Vagina (tissue), 2 donors: ENCODE measurements at regions not wholly inside any gene's neighbourhood (a gene's known extent, or its start where the extent isn't known, plus 50 kb on each side); places are given as distances from the start of the nearest gene placed in this dataset.

Experiments
- DNase-seq, 2 donors: peaks; one replicate each; pipeline ENCODE4 v3.0.0-alpha.2; 2017; ENCODE audit errors: extremely low spot score in 2 of 2
- H3K27ac ChIP-seq: fragments of 200-600 bp; sonication (generic); one replicate; pipeline ENCODE4 v1.5.1; 2019
- H3K27me3 ChIP-seq: fragments of 200-600 bp; sonication (generic); one replicate; pipeline ENCODE4 v1.5.1; 2019
- H3K36me3 ChIP-seq, 2 donors: fragments of 200-600 bp; sonication (generic); one replicate each; pipeline ENCODE4 v1.5.1; 2017 to 2019
- H3K4me1 ChIP-seq: fragments of 200-600 bp; sonication (generic); one replicate; pipeline ENCODE4 v1.5.1; 2019
- H3K4me3 ChIP-seq, 2 donors: fragments of 200-600 bp; sonication (generic); 1 replicate in 1 of 2; 2 replicates in 1 of 2; pipeline ENCODE4 v1.5.1; 2016 to 2019
- H3K9me3 ChIP-seq: fragments of 200-600 bp; sonication (generic); one replicate; pipeline ENCODE4 v1.5.1; 2019
- POLR2A ChIP-seq, 2 donors: fragments of 450-650 bp; IDR thresholded peaks; one replicate each; pipeline ENCODE4 v1.6.1; 2017; ENCODE audit warnings: antibody characterized with exemption in 2 of 2, mild to moderate bottlenecking in 2 of 2, moderate library complexity in 2 of 2
- POLR2AphosphoS5 ChIP-seq, 2 donors: sonication (generic); formaldehyde crosslinking; IDR thresholded peaks; one replicate each; pipeline ENCODE4 v1.9.0; 2017; ENCODE audit warnings: antibody characterized with exemption in 2 of 2, mild to moderate bottlenecking in 2 of 2, low read depth in 1 of 2; ENCODE audit not compliant: insufficient read depth in 1 of 2
- intact Hi-C: fragments of 100-400 bp; cut with DNase I; formaldehyde crosslinking; loops from one replicate; pipeline ENCODE4 v1.15.1; 2023
- TF ChIP-seq, protein P1 (sequence below), 3 experiments: fragments of 450-650 bp in 2 of 3; fragments of 200-600 bp in 1 of 3; sonication (generic) in 1 of 3; IDR thresholded peaks; one replicate each; pipeline ENCODE4 v1.5.1; 2017 to 2019; ENCODE audit warnings: antibody characterized with exemption in 3 of 3, mild to moderate bottlenecking in 2 of 3, moderate library complexity in 2 of 3

- H3K27ac ChIP-seq = no peak overlapping the region
- TF ChIP-seq POLR2AphosphoS5 (IDR thresholded peaks at IDR 0.05; ENCODE audit: insufficient read depth in 1 of 2, low read depth in 1 of 2) (no peak), POLR2A (IDR thresholded peaks at IDR 0.05) (no peak)
- TF ChIP-seq, protein P1, sequence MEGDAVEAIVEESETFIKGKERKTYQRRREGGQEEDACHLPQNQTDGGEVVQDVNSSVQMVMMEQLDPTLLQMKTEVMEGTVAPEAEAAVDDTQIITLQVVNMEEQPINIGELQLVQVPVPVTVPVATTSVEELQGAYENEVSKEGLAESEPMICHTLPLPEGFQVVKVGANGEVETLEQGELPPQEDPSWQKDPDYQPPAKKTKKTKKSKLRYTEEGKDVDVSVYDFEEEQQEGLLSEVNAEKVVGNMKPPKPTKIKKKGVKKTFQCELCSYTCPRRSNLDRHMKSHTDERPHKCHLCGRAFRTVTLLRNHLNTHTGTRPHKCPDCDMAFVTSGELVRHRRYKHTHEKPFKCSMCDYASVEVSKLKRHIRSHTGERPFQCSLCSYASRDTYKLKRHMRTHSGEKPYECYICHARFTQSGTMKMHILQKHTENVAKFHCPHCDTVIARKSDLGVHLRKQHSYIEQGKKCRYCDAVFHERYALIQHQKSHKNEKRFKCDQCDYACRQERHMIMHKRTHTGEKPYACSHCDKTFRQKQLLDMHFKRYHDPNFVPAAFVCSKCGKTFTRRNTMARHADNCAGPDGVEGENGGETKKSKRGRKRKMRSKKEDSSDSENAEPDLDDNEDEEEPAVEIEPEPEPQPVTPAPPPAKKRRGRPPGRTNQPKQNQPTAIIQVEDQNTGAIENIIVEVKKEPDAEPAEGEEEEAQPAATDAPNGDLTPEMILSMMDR (IDR thresholded peaks at IDR 0.05) = no peak
These were observed 149.3 kb downstream of the TGFB2 start for GRCh38 chr1:218494449-218494852.

DNA sequence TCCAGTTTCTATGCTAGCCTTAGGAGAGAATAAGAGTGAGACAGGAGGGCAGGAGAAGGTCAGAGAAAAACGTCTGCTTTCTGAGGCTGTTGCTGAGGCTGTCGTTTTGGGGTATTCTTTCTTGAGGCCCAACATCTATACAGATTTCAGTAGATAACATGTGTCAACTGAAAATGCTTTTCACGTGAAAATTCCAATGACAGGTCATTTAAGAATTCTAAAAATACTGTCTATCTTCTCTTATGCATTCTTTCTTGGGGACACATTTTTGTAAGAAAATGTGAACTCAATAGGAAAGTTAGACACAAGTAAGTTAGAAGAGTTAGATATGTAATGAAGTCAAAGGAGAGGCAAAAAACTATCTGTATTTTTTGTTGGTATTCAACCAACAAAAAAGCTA is 150.8 kb downstream of the TGFB2 start:
- H3K4me1 ChIP-seq = peaks cover 22% of the 10 kb centered on the region

More at GRCh38 chr1:218494449-218494852, 149.3 kb downstream of the TGFB2 start:
- Histone ChIP-seq H3K4me1 (peaks cover 14% of the 10 kb centered on the region), H3K36me3 (no peaks in the 10 kb centered on the region), H3K4me3 (no peak overlapping the region), H3K27me3 (no peaks in the 10 kb centered on the region), H3K9me3 (no peaks in the 10 kb centered on the region)
- no peak for DNase-seq
- intact Hi-C loops = no loop called here

DNA sequence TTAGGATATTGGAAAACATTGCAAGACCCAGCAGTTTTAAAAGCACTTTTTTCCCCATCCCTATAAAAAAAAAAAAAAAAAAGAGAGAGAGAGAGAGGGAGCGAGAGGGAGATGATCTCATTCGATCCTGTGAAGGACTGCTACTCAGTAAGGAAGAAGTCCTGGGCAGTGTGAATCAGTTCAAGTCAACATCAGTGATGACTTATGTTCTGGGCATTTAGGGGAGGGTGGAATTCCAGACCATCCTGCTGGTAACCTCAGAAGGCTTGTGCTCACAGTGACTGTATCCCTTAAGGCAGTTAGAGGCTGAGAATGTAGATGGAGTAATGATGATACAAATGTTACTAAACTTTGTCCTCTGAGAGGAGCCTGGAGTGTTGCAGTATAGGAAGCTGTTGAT is 151.4 kb downstream of the TGFB2 start:
- H3K9me3 ChIP-seq = no peaks in the 10 kb centered on the region
- no peak overlapping the region for H3K27ac ChIP-seq
- H3K27me3 ChIP-seq = no peaks in the 10 kb centered on the region
- H3K36me3 ChIP-seq = no peaks in the 10 kb centered on the region
- H3K4me1 ChIP-seq = peaks cover 22% of the 10 kb centered on the region
- TF ChIP-seq POLR2A (IDR thresholded peaks at IDR 0.05) (no peak), POLR2AphosphoS5 (IDR thresholded peaks at IDR 0.05; ENCODE audit: insufficient read depth in 1 of 2, low read depth in 1 of 2) (peak in 1 of 2 donors; percentile 51)
- intact Hi-C loops = no loop called here
- no peak overlapping the region for H3K4me3 ChIP-seq
- DNase-seq = no peak

More for the DNA sequence above, 150.8 kb downstream of the TGFB2 start:
- TF ChIP-seq POLR2A (IDR thresholded peaks at IDR 0.05) (no peak), POLR2AphosphoS5 (IDR thresholded peaks at IDR 0.05; ENCODE audit: insufficient read depth in 1 of 2, low read depth in 1 of 2) (no peak)
- TF ChIP-seq, protein P1 (IDR thresholded peaks at IDR 0.05) = no peak
- H3K9me3 ChIP-seq = no peaks in the 10 kb centered on the region
- DNase-seq = no peak
- no peak overlapping the region for H3K4me3 ChIP-seq
- intact Hi-C loops = no loop called here
- no peaks in the 10 kb centered on the region for H3K27me3 ChIP-seq
- H3K27ac ChIP-seq = no peak overlapping the region
- H3K36me3 ChIP-seq = no peaks in the 10 kb centered on the region

GRCh38 chr1:218498056-218498938 is 153.2 kb downstream of the TGFB2 start:
- H3K4me1 ChIP-seq = peaks cover 22% of the 10 kb centered on the region
- H3K36me3 ChIP-seq = no peaks in the 10 kb centered on the region
- peak overlapping the region; percentile 16 to 27 for H3K4me3 ChIP-seq
- no peak for DNase-seq
- intact Hi-C loops = no loop called here
- no peaks in the 10 kb centered on the region for H3K27me3 ChIP-seq
- peak overlapping the region; percentile 65 for H3K27ac ChIP-seq
- no peak for TF ChIP-seq POLR2AphosphoS5 (IDR thresholded peaks at IDR 0.05; ENCODE audit: insufficient read depth in 1 of 2, low read depth in 1 of 2)
- TF ChIP-seq, protein P1 (IDR thresholded peaks at IDR 0.05) = no peak
- no peak for TF ChIP-seq POLR2A (IDR thresholded peaks at IDR 0.05)
- H3K9me3 ChIP-seq = no peaks in the 10 kb centered on the region

DNA sequence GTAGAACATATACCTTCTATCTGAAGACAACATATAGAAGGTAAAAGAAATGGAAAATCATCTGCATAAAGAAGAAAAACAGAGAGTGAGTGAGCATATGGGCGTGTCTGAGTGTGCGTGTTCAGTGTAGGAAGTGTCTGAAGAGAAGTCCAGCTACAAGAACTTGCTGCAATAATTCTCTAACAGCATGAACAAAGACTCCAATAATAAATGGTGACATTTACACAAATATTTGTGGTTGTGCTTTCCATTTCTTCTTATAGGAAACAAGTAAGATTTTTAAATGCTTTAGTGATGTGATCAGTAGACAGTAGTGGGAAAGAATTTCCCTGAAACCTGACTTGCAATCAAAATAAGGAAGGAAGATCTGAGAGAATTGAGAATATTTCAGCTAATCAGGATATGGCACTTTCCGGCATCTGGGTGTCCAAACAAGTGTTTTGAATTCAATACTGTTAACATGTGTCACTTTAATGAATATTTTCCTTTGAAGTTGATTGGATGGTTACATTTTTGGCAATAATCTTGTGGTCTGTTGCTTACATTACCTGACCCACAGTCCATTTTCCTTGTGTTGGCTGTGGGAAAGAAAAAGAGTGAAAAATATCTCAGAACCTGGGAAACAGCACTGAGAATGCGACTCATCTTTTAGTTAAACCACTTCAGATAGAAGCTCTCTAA is 154.0 kb downstream of the TGFB2 start:
- Histone ChIP-seq H3K4me3 (peak overlapping the region; percentile 16 to 27), H3K4me1 (peaks cover 22% of the 10 kb centered on the region), H3K36me3 (no peaks in the 10 kb centered on the region), H3K27ac (peak overlapping the region; percentile 65), H3K9me3 (no peaks in the 10 kb centered on the region), H3K27me3 (no peaks in the 10 kb centered on the region)
- DNase-seq = no peak
- no peak for TF ChIP-seq POLR2AphosphoS5 (IDR thresholded peaks at IDR 0.05; ENCODE audit: insufficient read depth in 1 of 2, low read depth in 1 of 2)
- TF ChIP-seq, protein P1 (IDR thresholded peaks at IDR 0.05) = no peak
- no peak for TF ChIP-seq POLR2A (IDR thresholded peaks at IDR 0.05)
- intact Hi-C loops = no loop called here
